Testis (tissue), 2 donors: ENCODE measurements at regions not wholly inside any gene's neighbourhood (a gene's known extent, or its start where the extent isn't known, plus 50 kb on each side); places are given as distances from the start of the nearest gene placed in this dataset.

Source experiments
- DNase-seq: peaks from one replicate; pipeline ENCODE4 v3.0.0-alpha.2; 2019
- H3K27ac ChIP-seq, 2 donors: fragments of 200-600 bp; sonication (generic); one replicate each; pipeline ENCODE4 v1.5.1; 2019
- H3K27me3 ChIP-seq: fragments of 200-600 bp; sonication (generic); one replicate; pipeline ENCODE4 v1.5.1; 2019
- H3K36me3 ChIP-seq: fragments of 200-600 bp; sonication (generic); one replicate; pipeline ENCODE4 v1.5.1; 2017; ENCODE audit warnings: low read depth; ENCODE audit errors: missing control alignments
- H3K4me1 ChIP-seq: fragments of 200-600 bp; sonication (generic); one replicate; pipeline ENCODE4 v1.5.1; 2019
- H3K4me3 ChIP-seq, 2 donors: fragments of 200-600 bp; sonication (generic); one replicate each; pipeline ENCODE4 v1.5.1; 2017 to 2019
- H3K9me3 ChIP-seq: fragments of 200-600 bp; sonication (generic); one replicate; pipeline ENCODE4 v1.5.1; 2017
- CTCF ChIP-seq, 3 experiments: fragments of 450-650 bp in 2 of 3; fragments of 200-600 bp in 1 of 3; sonication (generic) in 1 of 3; IDR thresholded peaks; one replicate each; pipeline ENCODE4 v1.5.1; 2016 to 2019; ENCODE audit warnings: antibody characterized with exemption in 3 of 3, mild to moderate bottlenecking in 2 of 3, moderate library complexity in 1 of 3
- POLR2A ChIP-seq: fragments of 450-650 bp; IDR thresholded peaks from one replicate; pipeline ENCODE4 v1.6.1; 2017; ENCODE audit warnings: antibody characterized with exemption, mild to moderate bottlenecking, moderate library complexity
- WGBS, 2 donors: methylation state at CpG; one replicate each; pipeline ENCODE4 v1.1.5; 2018; 5-methylcytosine and 5-hydroxymethylcytosine counted together
- intact Hi-C: fragments of 100-400 bp; cut with DNase I; formaldehyde crosslinking; loops from one replicate; pipeline ENCODE4 v1.15.1; 2023; ENCODE audit warnings: low total_unique reads

- Histone ChIP-seq H3K36me3 (no peaks in the 10 kb centered on the region), H3K4me3 (no peak overlapping the region), H3K27ac (no peak overlapping the region), H3K9me3 (no peaks in the 10 kb centered on the region), H3K27me3 (no peaks in the 10 kb centered on the region), H3K4me1 (no peaks in the 10 kb centered on the region)
- DNase-seq = no peak
- TF ChIP-seq CTCF (IDR thresholded peaks at IDR 0.05) = no peak
- no peak for TF ChIP-seq POLR2A
- intact Hi-C loops = no loop called here
- 66 to 74% methylated on average over 5 of the region's 5 CpGs for WGBS, 2 donors
Measured at GRCh38 chr6:15802466-15802865, 139.6 kb upstream of the DTNBP1 start.

- intact Hi-C loops = no loop called here
- Histone ChIP-seq H3K4me1 (no peaks in the 10 kb centered on the region), H3K36me3 (no peaks in the 10 kb centered on the region), H3K9me3 (no peaks in the 10 kb centered on the region), H3K27ac (no peak overlapping the region), H3K4me3 (no peak overlapping the region), H3K27me3 (no peaks in the 10 kb centered on the region)
- 94% methylated on average over 7 of the region's 7 CpGs for WGBS, 2 donors
- no peak for DNase-seq
- TF ChIP-seq CTCF (IDR thresholded peaks at IDR 0.05) (no peak), POLR2A (no peak)
Measured at GRCh38 chr6:15801912-15802311, 139.1 kb upstream of the DTNBP1 start.

GRCh38 chr6:15800841-15801617 is 138.2 kb upstream of the DTNBP1 start:
- Histone ChIP-seq H3K4me3 (no peak overlapping the region), H3K36me3 (no peaks in the 10 kb centered on the region), H3K27me3 (no peaks in the 10 kb centered on the region), H3K4me1 (no peaks in the 10 kb centered on the region), H3K27ac (no peak overlapping the region), H3K9me3 (no peaks in the 10 kb centered on the region)
- intact Hi-C loops = no loop called here
- 83 to 87% methylated on average over 11 of the region's 11 CpGs for WGBS, 2 donors
- TF ChIP-seq POLR2A (no peak), CTCF (IDR thresholded peaks at IDR 0.05) (no peak)
- DNase-seq = no peak

- TF ChIP-seq CTCF (IDR thresholded peaks at IDR 0.05) (no peak), POLR2A (no peak)
- Histone ChIP-seq H3K27me3 (no peaks in the 10 kb centered on the region), H3K4me1 (no peaks in the 10 kb centered on the region), H3K36me3 (no peaks in the 10 kb centered on the region), H3K9me3 (no peaks in the 10 kb centered on the region), H3K27ac (no peak overlapping the region), H3K4me3 (no peak overlapping the region)
- no peak for DNase-seq
- intact Hi-C loops = no loop called here
- 84 to 89% methylated on average over 2 of the region's 2 CpGs for WGBS, 2 donors
Measured at GRCh38 chr6:15798533-15799255, 135.9 kb upstream of the DTNBP1 start.
